Peyer's patch (tissue), 4 donors: ENCODE measurements at regions not wholly inside any gene's neighbourhood (a gene's known extent, or its start where the extent isn't known, plus 50 kb on each side); places are given as distances from the start of the nearest gene placed in this dataset.
A peak's percentile ranks its signal among the peaks of the same experiment; 100 is the strongest.

Experiments
- DNase-seq, 3 donors: peaks; one replicate each; pipeline ENCODE4 v3.0.0-alpha.2; 2017 to 2019
- H3K27ac ChIP-seq, 4 donors: fragments of 200-600 bp; sonication (generic); one replicate each; pipeline ENCODE4 v1.5.1; 2016 to 2019
- H3K27me3 ChIP-seq, 2 donors: fragments of 200-600 bp; sonication (generic); one replicate each; pipeline ENCODE4 v1.5.1; 2019
- H3K36me3 ChIP-seq, 3 donors: fragments of 200-600 bp; sonication (generic); one replicate each; pipeline ENCODE4 v1.5.1; 2016 to 2019
- H3K4me1 ChIP-seq, 4 donors: fragments of 200-600 bp; sonication (generic); one replicate each; pipeline ENCODE4 v1.5.1; 2016 to 2019
- H3K4me3 ChIP-seq, 4 donors: fragments of 200-600 bp; sonication (generic); 1 replicate in 3 of 4; 2 replicates in 1 of 4; pipeline ENCODE4 v1.5.1; 2016 to 2019; ENCODE audit warnings: mild to moderate bottlenecking in 1 of 4
- H3K9me3 ChIP-seq, 4 donors: fragments of 200-600 bp; sonication (generic); one replicate each; pipeline ENCODE4 v1.5.1; 2016 to 2019; ENCODE audit warnings: mild to moderate bottlenecking in 1 of 4
- POLR2A ChIP-seq, 2 donors: fragments of 450-650 bp; IDR thresholded peaks; one replicate each; pipeline ENCODE4 v1.5.1; 2017; ENCODE audit warnings: antibody characterized with exemption in 2 of 2, mild to moderate bottlenecking in 2 of 2, moderate library complexity in 2 of 2
- TF ChIP-seq, protein P1 (sequence below), 6 experiments: fragments of 450-650 bp in 4 of 6; fragments of 200-600 bp in 2 of 6; sonication (generic) in 1 of 6; IDR thresholded peaks; one replicate each; pipeline ENCODE4 v1.5.1; 2017 to 2019; ENCODE audit warnings: antibody characterized with exemption in 6 of 6, mild to moderate bottlenecking in 3 of 6, moderate library complexity in 1 of 6

GRCh38 chr9:18163146-18163545 lies 310.8 kb upstream of the ADAMTSL1 start:
- no peak for TF ChIP-seq POLR2A (IDR thresholded peaks at IDR 0.05)
- TF ChIP-seq, protein P1, sequence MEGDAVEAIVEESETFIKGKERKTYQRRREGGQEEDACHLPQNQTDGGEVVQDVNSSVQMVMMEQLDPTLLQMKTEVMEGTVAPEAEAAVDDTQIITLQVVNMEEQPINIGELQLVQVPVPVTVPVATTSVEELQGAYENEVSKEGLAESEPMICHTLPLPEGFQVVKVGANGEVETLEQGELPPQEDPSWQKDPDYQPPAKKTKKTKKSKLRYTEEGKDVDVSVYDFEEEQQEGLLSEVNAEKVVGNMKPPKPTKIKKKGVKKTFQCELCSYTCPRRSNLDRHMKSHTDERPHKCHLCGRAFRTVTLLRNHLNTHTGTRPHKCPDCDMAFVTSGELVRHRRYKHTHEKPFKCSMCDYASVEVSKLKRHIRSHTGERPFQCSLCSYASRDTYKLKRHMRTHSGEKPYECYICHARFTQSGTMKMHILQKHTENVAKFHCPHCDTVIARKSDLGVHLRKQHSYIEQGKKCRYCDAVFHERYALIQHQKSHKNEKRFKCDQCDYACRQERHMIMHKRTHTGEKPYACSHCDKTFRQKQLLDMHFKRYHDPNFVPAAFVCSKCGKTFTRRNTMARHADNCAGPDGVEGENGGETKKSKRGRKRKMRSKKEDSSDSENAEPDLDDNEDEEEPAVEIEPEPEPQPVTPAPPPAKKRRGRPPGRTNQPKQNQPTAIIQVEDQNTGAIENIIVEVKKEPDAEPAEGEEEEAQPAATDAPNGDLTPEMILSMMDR (IDR thresholded peaks at IDR 0.05), result no peak
- no peak overlapping the region for H3K4me3 ChIP-seq
- H3K27ac ChIP-seq, result no peak overlapping the region
- H3K36me3 ChIP-seq, result no peaks in the 10 kb centered on the region
- no peaks in the 10 kb centered on the region for H3K4me1 ChIP-seq
- no peaks in the 10 kb centered on the region for H3K9me3 ChIP-seq
- no peak for DNase-seq
- H3K27me3 ChIP-seq, result no peaks in the 10 kb centered on the region

- no peaks in the 10 kb centered on the region for H3K9me3 ChIP-seq
- no peaks in the 10 kb centered on the region for H3K36me3 ChIP-seq
- no peak for TF ChIP-seq POLR2A (IDR thresholded peaks at IDR 0.05)
- TF ChIP-seq, protein P1 (IDR thresholded peaks at IDR 0.05), result no peak
- H3K27me3 ChIP-seq, result no peaks in the 10 kb centered on the region
- H3K4me3 ChIP-seq, result no peak overlapping the region
- H3K27ac ChIP-seq, result no peak overlapping the region
- no peaks in the 10 kb centered on the region for H3K4me1 ChIP-seq
- no peak for DNase-seq
These were observed 306.2 kb upstream of the ADAMTSL1 start for GRCh38 chr9:18167733-18168132.

DNA sequence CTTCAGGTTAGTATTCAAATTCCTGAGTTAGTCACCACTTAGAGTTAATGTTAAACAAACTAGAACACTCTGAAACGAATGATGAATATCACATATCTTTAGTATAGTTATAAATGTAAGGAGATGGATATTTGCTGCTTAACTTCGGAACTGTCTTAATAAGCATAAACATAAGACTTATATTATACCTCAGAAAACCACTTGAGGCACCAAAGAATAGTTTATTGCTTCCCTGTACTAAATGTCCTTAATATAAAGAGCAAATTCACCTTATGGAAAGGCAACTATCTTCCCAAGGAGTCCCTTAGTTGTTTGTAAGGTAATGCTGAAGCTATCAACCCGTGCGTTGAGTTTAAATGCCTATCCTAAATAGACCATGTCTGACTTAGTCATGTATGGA lies 300.0 kb upstream of the ADAMTSL1 start:
- DNase-seq, result no peak
- H3K36me3 ChIP-seq, result no peaks in the 10 kb centered on the region
- H3K9me3 ChIP-seq, result no peaks in the 10 kb centered on the region
- no peak overlapping the region for H3K27ac ChIP-seq
- H3K4me1 ChIP-seq, result no peaks in the 10 kb centered on the region
- H3K27me3 ChIP-seq, result no peaks in the 10 kb centered on the region
- H3K4me3 ChIP-seq, result no peak overlapping the region
- no peak for TF ChIP-seq POLR2A (IDR thresholded peaks at IDR 0.05)
- TF ChIP-seq, protein P1 (IDR thresholded peaks at IDR 0.05), result no peak

GRCh38 chr9:18182636-18183035 lies 291.3 kb upstream of the ADAMTSL1 start:
- Histone ChIP-seq H3K4me1 (peaks cover 0 to 5% (median 0%) of the 10 kb centered on the region in 4 donors), H3K9me3 (no peaks in the 10 kb centered on the region), H3K27ac (peak overlapping the region in 2 of 4 donors; percentile 19 to 69), H3K4me3 (no peak overlapping the region), H3K27me3 (no peaks in the 10 kb centered on the region), H3K36me3 (no peaks in the 10 kb centered on the region)
- peak in 2 of 3 donors; percentile 53 to 78 for DNase-seq
- TF ChIP-seq POLR2A (IDR thresholded peaks at IDR 0.05), result no peak
- TF ChIP-seq, protein P1 (IDR thresholded peaks at IDR 0.05), result no peak

DNA sequence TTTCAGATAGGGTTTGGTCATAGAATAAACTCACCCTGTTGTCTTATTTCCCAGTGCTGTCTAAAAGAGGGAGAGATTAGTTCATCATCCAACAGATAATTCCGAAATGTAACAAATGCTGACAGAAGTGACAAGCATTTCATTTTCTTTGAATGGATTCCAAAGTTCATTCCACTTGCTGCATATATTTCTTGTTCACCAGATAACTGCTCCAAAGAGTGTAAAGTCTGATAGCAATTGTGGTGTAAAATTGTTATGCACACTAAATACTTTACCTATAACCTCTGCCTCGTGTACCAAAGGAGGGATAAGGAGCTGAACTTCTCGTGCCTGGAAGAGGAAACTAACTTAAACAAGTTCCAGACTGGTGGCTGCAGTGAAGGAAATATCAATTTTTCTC lies 290.0 kb upstream of the ADAMTSL1 start:
- Histone ChIP-seq H3K4me3 (no peak overlapping the region), H3K9me3 (no peaks in the 10 kb centered on the region), H3K4me1 (peaks cover 0 to 5% (median 0%) of the 10 kb centered on the region in 4 donors), H3K27ac (peak overlapping the region in 2 of 4 donors; percentile 67 to 75), H3K36me3 (no peaks in the 10 kb centered on the region), H3K27me3 (no peaks in the 10 kb centered on the region)
- peak in 1 of 3 donors; percentile 46 for DNase-seq
- TF ChIP-seq, protein P1 (IDR thresholded peaks at IDR 0.05), result no peak
- no peak for TF ChIP-seq POLR2A (IDR thresholded peaks at IDR 0.05)

DNA sequence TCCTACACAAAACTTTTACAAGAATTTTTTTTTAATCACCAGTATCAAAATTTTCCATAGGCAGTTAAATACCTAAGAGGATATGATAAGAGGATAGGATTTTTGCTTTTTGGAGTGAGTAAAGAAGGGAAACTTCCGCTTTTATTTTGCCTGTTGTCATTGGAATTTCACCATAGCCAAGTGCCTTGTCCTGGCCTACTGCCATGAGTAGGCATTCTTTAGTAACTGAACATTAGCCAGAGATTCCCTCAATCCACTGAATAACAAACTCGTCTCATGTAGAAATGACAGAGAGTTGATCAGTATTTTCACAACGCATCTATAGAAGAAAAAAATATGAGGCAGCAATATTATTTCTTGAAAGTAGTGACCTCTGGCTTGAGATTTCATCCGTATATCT lies 289.6 kb upstream of the ADAMTSL1 start:
- Histone ChIP-seq H3K4me3 (no peak overlapping the region), H3K27me3 (no peaks in the 10 kb centered on the region), H3K36me3 (no peaks in the 10 kb centered on the region), H3K4me1 (peaks cover 0 to 5% (median 0%) of the 10 kb centered on the region in 4 donors), H3K9me3 (no peaks in the 10 kb centered on the region), H3K27ac (peak overlapping the region in 3 of 4 donors; percentile 33 to 75 (median 67))
- TF ChIP-seq POLR2A (IDR thresholded peaks at IDR 0.05), result no peak
- TF ChIP-seq, protein P1 (IDR thresholded peaks at IDR 0.05), result no peak
- DNase-seq, result no peak
